ENCODE measurements at regions not wholly inside any gene's neighbourhood (a gene's known extent, or its start where the extent isn't known, plus 50 kb on each side); places are given as distances from the start of the nearest gene placed in this dataset.

DNA sequence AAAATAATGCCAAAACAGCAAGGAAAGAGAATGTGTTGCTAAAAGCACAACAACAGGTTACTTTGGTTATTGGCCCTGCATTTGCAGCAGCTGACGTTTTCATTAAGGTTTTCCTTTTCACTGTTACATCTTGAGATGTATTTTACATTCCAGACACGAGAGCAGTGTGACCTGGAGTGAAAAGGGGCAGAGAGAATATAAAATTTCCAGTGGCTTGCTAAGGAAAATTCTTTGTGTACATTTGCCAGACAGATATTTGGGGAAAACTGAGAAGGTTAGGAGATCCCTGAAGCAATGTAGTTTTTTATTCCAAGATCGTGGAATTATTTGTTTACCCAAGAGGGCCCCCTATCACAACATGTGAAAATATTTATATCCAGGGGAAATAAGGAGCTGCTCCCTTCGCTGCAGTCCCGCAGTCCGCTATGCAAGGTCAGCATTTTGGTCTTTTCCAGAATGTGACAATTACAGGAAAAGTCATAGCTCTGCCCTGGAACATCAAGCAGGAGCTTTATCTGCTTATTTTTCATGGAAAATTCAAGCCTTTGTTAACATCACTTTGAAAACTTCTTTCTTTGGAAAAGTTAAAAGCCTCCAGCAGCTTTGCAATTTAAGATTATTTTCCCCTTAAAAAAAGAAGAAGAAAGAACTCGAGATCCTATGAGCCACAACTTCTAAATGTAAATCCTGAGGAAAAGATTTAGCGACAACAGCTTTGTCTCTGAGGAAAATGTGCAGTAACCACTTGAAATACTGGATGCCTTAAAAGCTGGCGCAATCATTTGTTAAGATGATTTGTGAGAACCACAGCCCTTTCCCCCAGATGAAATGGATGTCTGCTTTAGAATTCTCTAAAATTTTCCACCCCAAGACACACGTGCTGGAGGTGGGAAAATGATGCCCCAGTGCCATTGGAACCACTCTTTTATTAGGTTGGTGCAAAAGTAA is 256.4 kb upstream of the TPM1 start:
- WGBS (ENCODE audit: insufficient coverage), result 81% methylated on average over 3 of the region's 10 CpGs
- Histone ChIP-seq H4K20me1 (ENCODE audit: control insufficient read depth, insufficient read depth, low read length, poor library complexity, severe bottlenecking) (no peaks in the 10 kb centered on the region), H3K36me3 (replicated peaks in 1 of 2; ENCODE audit: control extremely low read depth in 1 of 2, control insufficient read depth in 1 of 2, extremely low read depth in 1 of 2, insufficient read depth in 2 of 2, low read length in 1 of 2) (no peaks in the 10 kb centered on the region), H3K4me3 (ENCODE audit: control extremely low read depth in 1 of 5, extremely low read depth in 1 of 5, insufficient read depth in 1 of 5, low read depth in 2 of 5, low read length in 4 of 5) (no peak overlapping the region), H3K4me2 (replicated peaks; ENCODE audit: low read depth, low read length, poor library complexity, severe bottlenecking) (no peak overlapping the region), H3K9me3 (ENCODE audit: control extremely low read depth in 1 of 3, control insufficient read depth in 2 of 3, insufficient read depth in 1 of 3, low read length in 2 of 3) (no peaks in the 10 kb centered on the region), H3K4me1 (ENCODE audit: control insufficient read depth in 2 of 2, insufficient read depth in 2 of 2, low read length in 2 of 2) (no peaks in the 10 kb centered on the region), H2AFZ (ENCODE audit: insufficient read depth, low read depth, low read length, poor library complexity, severe bottlenecking) (no peak overlapping the region), H3K9ac (ENCODE audit: low read length) (no peak overlapping the region), H3K79me2 (ENCODE audit: control insufficient read depth, insufficient read depth, low read length) (no peaks in the 10 kb centered on the region), H3K27me3 (replicated peaks in 1 of 4; ENCODE audit: control extremely low read depth in 1 of 4, control insufficient read depth in 3 of 4, insufficient read depth in 4 of 4, low read length in 3 of 4) (no peaks in the 10 kb centered on the region), H3K27ac (ENCODE audit: low read length in 2 of 2) (no peak overlapping the region)
- intact Hi-C loops (cut with micrococcal nuclease), result no loop called here
- ATAC-seq (ENCODE audit: low read depth), result no peak
- no peaks in the 10 kb centered on the region for H3K4me1 Mint-ChIP-seq
- no peaks in the 10 kb centered on the region for H3K9me3 Mint-ChIP-seq (ENCODE audit: insufficient read depth)
- TF ChIP-seq, protein P1, sequence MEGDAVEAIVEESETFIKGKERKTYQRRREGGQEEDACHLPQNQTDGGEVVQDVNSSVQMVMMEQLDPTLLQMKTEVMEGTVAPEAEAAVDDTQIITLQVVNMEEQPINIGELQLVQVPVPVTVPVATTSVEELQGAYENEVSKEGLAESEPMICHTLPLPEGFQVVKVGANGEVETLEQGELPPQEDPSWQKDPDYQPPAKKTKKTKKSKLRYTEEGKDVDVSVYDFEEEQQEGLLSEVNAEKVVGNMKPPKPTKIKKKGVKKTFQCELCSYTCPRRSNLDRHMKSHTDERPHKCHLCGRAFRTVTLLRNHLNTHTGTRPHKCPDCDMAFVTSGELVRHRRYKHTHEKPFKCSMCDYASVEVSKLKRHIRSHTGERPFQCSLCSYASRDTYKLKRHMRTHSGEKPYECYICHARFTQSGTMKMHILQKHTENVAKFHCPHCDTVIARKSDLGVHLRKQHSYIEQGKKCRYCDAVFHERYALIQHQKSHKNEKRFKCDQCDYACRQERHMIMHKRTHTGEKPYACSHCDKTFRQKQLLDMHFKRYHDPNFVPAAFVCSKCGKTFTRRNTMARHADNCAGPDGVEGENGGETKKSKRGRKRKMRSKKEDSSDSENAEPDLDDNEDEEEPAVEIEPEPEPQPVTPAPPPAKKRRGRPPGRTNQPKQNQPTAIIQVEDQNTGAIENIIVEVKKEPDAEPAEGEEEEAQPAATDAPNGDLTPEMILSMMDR (IDR thresholded peaks at IDR 0.05), result no peak
- TF ChIP-seq EZH2 (IDR thresholded peaks at IDR 0.05; ENCODE audit: borderline replicate concordance, insufficient read depth, low read depth, low read length, poor library complexity, severe bottlenecking), result no peak
- H3K27me3 Mint-ChIP-seq, result peaks cover 21% of the 10 kb centered on the region
- ChIA-PET POLR2A (no interaction called here), CTCF (no interaction called here)
- H3K27ac Mint-ChIP-seq, result no peak overlapping the region
- DNase-seq, result no peak
- no peak overlapping the region for H3K4me3 Mint-ChIP-seq

DNA sequence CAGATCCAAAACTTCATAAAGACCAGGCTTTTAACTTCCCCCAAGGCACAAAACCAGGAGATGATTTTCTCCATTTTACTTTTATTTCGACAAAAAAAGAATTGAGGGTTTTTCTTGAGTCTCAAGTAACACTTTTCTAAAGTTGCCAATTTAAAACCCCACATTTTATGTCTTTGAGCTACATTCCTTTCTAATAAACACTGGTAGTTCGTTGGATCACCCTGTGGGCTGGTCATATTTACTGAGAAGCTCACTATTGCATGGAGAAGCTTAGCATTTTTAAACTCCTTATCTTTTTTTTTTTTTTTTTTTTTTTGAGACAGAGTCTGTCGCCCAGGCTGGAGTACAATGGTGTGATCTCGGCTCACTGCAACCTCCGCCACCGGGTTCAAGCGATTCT is 255.1 kb upstream of the TPM1 start:
- no peaks in the 10 kb centered on the region for H3K4me1 Mint-ChIP-seq
- Histone ChIP-seq H3K27ac (ENCODE audit: low read length in 2 of 2) (no peak overlapping the region), H3K4me2 (replicated peaks; ENCODE audit: low read depth, low read length, poor library complexity, severe bottlenecking) (no peak overlapping the region), H3K4me3 (ENCODE audit: control extremely low read depth in 1 of 5, extremely low read depth in 1 of 5, insufficient read depth in 1 of 5, low read depth in 2 of 5, low read length in 4 of 5) (no peak overlapping the region), H3K79me2 (ENCODE audit: control insufficient read depth, insufficient read depth, low read length) (no peaks in the 10 kb centered on the region), H3K36me3 (replicated peaks in 1 of 2; ENCODE audit: control extremely low read depth in 1 of 2, control insufficient read depth in 1 of 2, extremely low read depth in 1 of 2, insufficient read depth in 2 of 2, low read length in 1 of 2) (no peaks in the 10 kb centered on the region), H3K4me1 (ENCODE audit: control insufficient read depth in 2 of 2, insufficient read depth in 2 of 2, low read length in 2 of 2) (no peaks in the 10 kb centered on the region), H3K27me3 (replicated peaks in 1 of 4; ENCODE audit: control extremely low read depth in 1 of 4, control insufficient read depth in 3 of 4, insufficient read depth in 4 of 4, low read length in 3 of 4) (no peaks in the 10 kb centered on the region), H3K9ac (ENCODE audit: low read length) (no peak overlapping the region), H3K9me3 (ENCODE audit: control extremely low read depth in 1 of 3, control insufficient read depth in 2 of 3, insufficient read depth in 1 of 3, low read length in 2 of 3) (no peaks in the 10 kb centered on the region), H2AFZ (ENCODE audit: insufficient read depth, low read depth, low read length, poor library complexity, severe bottlenecking) (no peak overlapping the region), H4K20me1 (ENCODE audit: control insufficient read depth, insufficient read depth, low read length, poor library complexity, severe bottlenecking) (no peaks in the 10 kb centered on the region)
- ChIA-PET POLR2A (no interaction called here), CTCF (interaction anchor here (0.9 kb wide), 1 partner anchor 21 kb away, joined by 4 read pairs; no protein-coding TSS in a partner anchor)
- no peak overlapping the region for H3K27ac Mint-ChIP-seq
- no peak overlapping the region for H3K4me3 Mint-ChIP-seq
- ATAC-seq (ENCODE audit: low read depth) (no peak), DNase-seq (no peak)
- H3K9me3 Mint-ChIP-seq (ENCODE audit: insufficient read depth), result no peaks in the 10 kb centered on the region
- TF ChIP-seq EZH2 (IDR thresholded peaks at IDR 0.05; ENCODE audit: borderline replicate concordance, insufficient read depth, low read depth, low read length, poor library complexity, severe bottlenecking), result no peak
- TF ChIP-seq, protein P1 (IDR thresholded peaks at IDR 0.05), result no peak
- peaks cover 19% of the 10 kb centered on the region for H3K27me3 Mint-ChIP-seq
- 96% methylated on average over 5 of the region's 7 CpGs for WGBS (ENCODE audit: insufficient coverage)
- intact Hi-C loops (cut with micrococcal nuclease), result no loop called here

All from B cell (primary cell).